ENCODE measurements at regions not wholly inside any gene's neighbourhood (a gene's known extent, or its start where the extent isn't known, plus 50 kb on each side); places are given as distances from the start of the nearest gene placed in this dataset.

DNA sequence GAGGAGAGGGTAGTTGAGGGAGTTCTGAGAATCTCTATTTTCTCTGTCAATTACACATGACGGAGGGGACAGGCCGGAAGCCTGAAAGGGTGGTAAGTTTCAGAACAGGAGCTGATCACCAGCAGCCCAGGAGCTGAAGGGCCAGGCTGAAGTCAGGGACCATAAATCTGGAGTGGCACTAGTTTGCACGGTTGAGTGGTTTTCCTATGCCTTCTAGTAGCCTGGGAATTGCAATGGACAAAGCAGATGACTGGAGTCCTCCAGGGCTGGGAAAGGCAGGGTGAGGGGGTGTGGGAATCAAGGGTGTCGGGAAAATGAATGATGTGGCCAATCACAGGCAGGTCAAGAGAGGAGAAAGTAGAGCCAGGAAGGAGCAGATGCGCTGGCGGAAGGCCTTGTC is 72.5 kb downstream of the MAGEF1 start:
- DNase-seq (ENCODE audit: extremely low read depth, low read depth), result no peak
- TF ChIP-seq, protein P1, sequence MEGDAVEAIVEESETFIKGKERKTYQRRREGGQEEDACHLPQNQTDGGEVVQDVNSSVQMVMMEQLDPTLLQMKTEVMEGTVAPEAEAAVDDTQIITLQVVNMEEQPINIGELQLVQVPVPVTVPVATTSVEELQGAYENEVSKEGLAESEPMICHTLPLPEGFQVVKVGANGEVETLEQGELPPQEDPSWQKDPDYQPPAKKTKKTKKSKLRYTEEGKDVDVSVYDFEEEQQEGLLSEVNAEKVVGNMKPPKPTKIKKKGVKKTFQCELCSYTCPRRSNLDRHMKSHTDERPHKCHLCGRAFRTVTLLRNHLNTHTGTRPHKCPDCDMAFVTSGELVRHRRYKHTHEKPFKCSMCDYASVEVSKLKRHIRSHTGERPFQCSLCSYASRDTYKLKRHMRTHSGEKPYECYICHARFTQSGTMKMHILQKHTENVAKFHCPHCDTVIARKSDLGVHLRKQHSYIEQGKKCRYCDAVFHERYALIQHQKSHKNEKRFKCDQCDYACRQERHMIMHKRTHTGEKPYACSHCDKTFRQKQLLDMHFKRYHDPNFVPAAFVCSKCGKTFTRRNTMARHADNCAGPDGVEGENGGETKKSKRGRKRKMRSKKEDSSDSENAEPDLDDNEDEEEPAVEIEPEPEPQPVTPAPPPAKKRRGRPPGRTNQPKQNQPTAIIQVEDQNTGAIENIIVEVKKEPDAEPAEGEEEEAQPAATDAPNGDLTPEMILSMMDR (IDR thresholded peaks at IDR 0.05; ENCODE audit: low read depth, low read length), result no peak

DNA sequence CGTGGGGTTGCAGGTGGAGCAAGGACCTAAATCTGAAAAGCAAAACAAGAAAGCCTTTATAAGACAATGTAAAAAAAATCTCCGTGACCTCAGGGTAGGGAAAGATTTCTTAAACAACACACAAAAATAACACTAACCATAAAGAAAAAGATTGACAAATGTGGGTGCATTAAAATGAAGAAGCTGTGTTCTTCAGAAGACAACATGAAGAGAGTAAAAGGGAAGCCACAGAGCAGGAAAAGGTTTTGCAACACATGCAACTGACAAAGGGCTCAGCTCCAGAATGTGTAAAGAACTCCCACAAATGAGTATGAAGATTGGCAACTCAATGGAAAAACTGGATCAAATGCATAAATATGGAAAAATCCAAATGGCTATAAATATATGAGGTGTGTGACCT is 74.2 kb downstream of the MAGEF1 start:
- DNase-seq (ENCODE audit: extremely low read depth, low read depth), result no peak
- TF ChIP-seq, protein P1 (IDR thresholded peaks at IDR 0.05; ENCODE audit: low read depth, low read length), result no peak

DNA sequence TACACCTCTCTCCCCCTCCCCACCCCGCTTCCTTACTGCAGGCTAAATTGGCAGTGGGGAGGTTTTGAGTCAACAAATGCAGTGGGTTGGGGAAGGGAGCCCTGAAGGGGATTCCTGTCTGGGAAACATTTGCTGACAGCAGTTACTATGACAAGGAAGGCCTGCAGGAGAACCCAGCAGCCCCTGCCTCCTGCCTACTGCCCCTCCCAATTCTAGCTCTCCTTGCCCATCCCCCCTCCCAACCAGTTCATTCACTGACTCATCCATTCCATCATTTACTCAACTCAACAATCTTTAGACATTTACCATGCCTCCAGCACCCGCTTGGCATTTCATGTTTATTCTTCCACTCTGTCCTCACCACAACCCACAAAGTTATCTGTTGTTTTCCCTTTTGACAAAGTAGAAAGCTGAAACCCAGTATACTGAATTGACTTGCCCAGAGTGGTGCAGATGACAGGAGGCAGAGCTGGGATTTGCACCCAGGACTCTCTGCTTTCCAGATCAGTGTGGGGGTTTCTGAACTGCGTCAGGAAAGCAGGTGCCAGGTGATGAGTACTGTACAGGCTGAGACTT is 75.0 kb downstream of the MAGEF1 start:
- DNase-seq (ENCODE audit: extremely low read depth, low read depth), result peak; percentile 42
- TF ChIP-seq, protein P1 (IDR thresholded peaks at IDR 0.05; ENCODE audit: low read depth, low read length), result no peak

DNA sequence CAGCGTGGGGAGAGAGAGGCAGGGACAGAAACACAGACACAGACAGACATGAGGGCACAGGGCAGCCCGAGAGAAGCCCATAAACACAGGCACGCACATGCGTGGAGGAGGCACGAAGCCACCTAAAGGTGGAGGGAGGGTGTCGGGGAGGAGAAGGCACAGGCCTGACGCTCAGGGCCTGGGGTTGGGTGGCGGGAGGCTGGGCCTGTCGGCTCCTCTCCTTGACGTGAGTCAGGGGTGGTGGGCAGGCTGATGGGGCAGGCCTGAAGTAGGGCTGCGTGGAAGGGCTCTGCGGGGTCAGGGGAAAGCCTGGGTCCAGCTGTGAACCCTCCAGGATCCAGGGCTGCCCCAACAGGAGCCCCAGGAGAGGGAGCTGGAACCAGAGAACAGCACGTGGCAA is 74.2 kb downstream of the EPHB3 start:
- TF ChIP-seq, protein P1 (IDR thresholded peaks at IDR 0.05; ENCODE audit: low read depth, low read length), result no peak
- DNase-seq (ENCODE audit: extremely low read depth, low read depth), result no peak

DNA sequence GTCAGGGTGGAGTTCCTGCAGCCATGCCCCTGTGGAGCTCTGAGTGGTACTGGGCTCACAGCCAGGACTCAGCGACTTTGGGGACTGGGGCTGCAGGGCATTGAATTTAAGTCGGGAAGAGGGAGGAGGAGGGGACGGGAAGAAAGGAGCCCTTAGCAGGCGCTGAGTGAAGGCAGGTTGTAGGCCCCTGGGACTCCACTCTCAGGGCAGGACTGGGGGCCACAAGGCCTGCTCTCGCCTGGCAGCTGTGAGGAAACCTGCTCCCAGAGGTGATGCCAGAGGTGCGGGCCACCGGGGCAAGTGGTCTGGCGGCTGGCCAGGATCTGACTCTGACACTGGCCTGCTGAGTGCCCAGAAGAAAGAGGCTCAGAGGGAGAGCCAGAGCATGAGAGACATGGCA is 73.5 kb downstream of the EPHB3 start:
- no peak for DNase-seq (ENCODE audit: extremely low read depth, low read depth)

DNA sequence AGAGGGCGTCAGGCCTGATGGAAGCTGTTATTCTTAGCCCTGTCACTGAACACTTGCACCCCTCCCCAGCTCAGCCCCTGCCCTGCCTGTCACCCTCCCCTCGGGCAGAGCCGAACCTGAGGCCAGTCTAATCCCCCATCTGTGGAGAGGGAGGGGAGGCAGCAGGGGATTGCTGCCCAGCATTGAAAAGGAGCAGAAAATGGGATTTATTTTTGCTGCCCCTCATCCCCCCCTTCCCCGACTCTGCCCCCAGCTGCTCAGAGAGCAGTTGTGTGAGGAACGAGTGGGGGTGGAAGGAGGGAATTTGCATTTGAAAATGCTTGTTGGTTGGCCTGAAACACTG is 71.6 kb downstream of the EPHB3 start:
- TF ChIP-seq, protein P1 (IDR thresholded peaks at IDR 0.05; ENCODE audit: low read depth, low read length), result no peak
- DNase-seq (ENCODE audit: extremely low read depth, low read depth), result no peak

More for the DNA sequence above, 73.5 kb downstream of the EPHB3 start:
- TF ChIP-seq, protein P1 (IDR thresholded peaks at IDR 0.05; ENCODE audit: low read depth, low read length), result no peak

DNA sequence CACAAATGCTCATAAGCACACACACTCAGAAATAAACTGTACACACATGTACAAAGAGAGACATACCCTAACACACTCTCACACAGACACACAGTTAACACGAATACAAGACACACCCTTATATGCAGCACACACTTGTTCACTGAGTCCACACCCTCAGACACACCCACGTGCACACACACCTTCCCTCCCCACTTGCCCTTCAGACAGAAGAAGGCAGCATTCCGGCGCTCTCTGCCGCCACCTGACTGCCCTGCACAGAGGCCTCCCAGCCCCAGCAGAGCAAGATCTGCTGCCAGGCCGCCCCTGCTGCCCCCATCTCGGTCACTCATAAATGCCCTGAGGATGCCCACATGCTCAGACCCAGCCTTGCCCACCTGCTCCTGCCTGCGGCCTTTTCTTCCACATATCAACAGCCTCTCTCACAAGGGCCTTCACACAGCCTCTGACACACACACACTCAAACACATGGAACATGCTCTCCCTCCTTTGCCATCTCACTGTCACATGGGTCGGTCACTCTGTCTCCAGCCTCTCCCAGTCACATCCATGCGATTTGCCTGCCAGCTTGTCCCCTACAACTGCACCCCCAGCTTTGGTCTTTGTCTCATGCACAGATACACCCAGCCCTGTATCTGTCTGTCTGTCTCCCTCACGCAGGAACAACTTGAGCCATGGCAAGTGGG is 71.1 kb downstream of the EPHB3 start:
- TF ChIP-seq, protein P1 (IDR thresholded peaks at IDR 0.05; ENCODE audit: low read depth, low read length), result no peak
- DNase-seq (ENCODE audit: extremely low read depth, low read depth), result no peak

Measured in AG09319 (cell line).